ENCODE measurements at regions not wholly inside any gene's neighbourhood (a gene's known extent, or its start where the extent isn't known, plus 50 kb on each side); places are given as distances from the start of the nearest gene placed in this dataset.

DNA sequence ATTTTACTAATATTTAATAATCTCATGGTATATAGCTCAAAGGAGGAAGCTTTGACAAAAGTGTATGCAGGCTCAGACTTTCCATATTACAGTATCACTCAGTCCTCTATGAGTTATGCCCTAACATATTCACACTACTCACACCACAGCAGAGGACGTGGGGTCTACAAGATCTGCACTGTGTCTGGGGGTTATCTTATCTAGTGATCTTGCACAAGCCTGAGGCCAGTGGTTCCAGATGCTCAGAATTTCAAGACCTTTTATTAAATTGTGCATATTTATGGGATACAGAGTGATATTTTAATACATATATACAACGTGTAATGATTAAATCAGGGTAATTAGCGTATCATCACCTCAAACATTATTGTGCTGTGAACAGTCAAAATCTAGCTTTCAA is 933.1 kb downstream of the SQOR start:
- Histone ChIP-seq H3K36me3 (ENCODE audit: control insufficient read depth in 2 of 3, insufficient read depth in 3 of 3, low read length in 3 of 3) (no peaks in the 10 kb centered on the region), H3K27me3 (ENCODE audit: control insufficient read depth, insufficient read depth, low read length) (no peaks in the 10 kb centered on the region), H3K4me1 (ENCODE audit: control insufficient read depth in 2 of 3, insufficient read depth in 2 of 3, low read depth in 1 of 3, low read length in 3 of 3) (no peaks in the 10 kb centered on the region), H3K4me3 (ENCODE audit: low read length in 3 of 3) (no peak overlapping the region), H3K27ac (ENCODE audit: low read depth in 2 of 2, low read length in 2 of 2) (no peak overlapping the region), H3K9me3 (ENCODE audit: control insufficient read depth in 2 of 3, insufficient read depth in 1 of 3, low read length in 3 of 3) (no peaks in the 10 kb centered on the region), H3K9ac (ENCODE audit: low read length in 3 of 3) (no peak overlapping the region)
- FAIRE-seq (no peak), DNase-seq (no peak)
- TF ChIP-seq, protein P1, sequence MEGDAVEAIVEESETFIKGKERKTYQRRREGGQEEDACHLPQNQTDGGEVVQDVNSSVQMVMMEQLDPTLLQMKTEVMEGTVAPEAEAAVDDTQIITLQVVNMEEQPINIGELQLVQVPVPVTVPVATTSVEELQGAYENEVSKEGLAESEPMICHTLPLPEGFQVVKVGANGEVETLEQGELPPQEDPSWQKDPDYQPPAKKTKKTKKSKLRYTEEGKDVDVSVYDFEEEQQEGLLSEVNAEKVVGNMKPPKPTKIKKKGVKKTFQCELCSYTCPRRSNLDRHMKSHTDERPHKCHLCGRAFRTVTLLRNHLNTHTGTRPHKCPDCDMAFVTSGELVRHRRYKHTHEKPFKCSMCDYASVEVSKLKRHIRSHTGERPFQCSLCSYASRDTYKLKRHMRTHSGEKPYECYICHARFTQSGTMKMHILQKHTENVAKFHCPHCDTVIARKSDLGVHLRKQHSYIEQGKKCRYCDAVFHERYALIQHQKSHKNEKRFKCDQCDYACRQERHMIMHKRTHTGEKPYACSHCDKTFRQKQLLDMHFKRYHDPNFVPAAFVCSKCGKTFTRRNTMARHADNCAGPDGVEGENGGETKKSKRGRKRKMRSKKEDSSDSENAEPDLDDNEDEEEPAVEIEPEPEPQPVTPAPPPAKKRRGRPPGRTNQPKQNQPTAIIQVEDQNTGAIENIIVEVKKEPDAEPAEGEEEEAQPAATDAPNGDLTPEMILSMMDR (IDR thresholded peaks at IDR 0.05; ENCODE audit: borderline replicate concordance, extremely low read depth, insufficient read depth): no peak
- intact Hi-C loops (cut with DNase I): no loop called here

DNA sequence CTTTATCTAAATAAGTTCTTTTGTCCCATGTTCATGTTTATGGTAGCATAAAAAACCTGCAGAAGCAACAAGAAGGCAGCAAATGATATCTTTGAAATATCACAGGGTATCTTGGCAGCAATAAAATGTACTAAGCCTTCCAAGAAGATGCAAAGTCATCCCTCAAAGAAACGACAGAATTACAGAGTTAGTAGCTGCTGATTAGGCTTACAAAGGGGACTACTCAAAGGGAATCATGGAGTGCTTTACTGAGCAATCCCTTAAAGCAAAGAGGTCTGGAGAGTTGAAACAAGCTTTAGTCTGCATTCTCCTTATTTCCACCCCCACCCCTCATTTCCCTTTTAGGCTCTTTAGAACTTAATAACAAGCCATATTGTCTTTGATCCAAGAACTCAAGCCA is 935.0 kb downstream of the SQOR start:
- Histone ChIP-seq H3K27me3 (ENCODE audit: control insufficient read depth, insufficient read depth, low read length) (no peaks in the 10 kb centered on the region), H3K4me1 (ENCODE audit: control insufficient read depth in 2 of 3, insufficient read depth in 2 of 3, low read depth in 1 of 3, low read length in 3 of 3) (no peaks in the 10 kb centered on the region), H3K9ac (ENCODE audit: low read length in 3 of 3) (no peak overlapping the region), H3K9me3 (ENCODE audit: control insufficient read depth in 2 of 3, insufficient read depth in 1 of 3, low read length in 3 of 3) (no peaks in the 10 kb centered on the region), H3K27ac (ENCODE audit: low read depth in 2 of 2, low read length in 2 of 2) (no peak overlapping the region), H3K4me3 (ENCODE audit: low read length in 3 of 3) (no peak overlapping the region), H3K36me3 (ENCODE audit: control insufficient read depth in 2 of 3, insufficient read depth in 3 of 3, low read length in 3 of 3) (no peaks in the 10 kb centered on the region)
- intact Hi-C loops (cut with DNase I): no loop called here
- no peak for DNase-seq
- TF ChIP-seq, protein P1 (IDR thresholded peaks at IDR 0.05; ENCODE audit: borderline replicate concordance, extremely low read depth, insufficient read depth): no peak
- no peak for FAIRE-seq

DNA sequence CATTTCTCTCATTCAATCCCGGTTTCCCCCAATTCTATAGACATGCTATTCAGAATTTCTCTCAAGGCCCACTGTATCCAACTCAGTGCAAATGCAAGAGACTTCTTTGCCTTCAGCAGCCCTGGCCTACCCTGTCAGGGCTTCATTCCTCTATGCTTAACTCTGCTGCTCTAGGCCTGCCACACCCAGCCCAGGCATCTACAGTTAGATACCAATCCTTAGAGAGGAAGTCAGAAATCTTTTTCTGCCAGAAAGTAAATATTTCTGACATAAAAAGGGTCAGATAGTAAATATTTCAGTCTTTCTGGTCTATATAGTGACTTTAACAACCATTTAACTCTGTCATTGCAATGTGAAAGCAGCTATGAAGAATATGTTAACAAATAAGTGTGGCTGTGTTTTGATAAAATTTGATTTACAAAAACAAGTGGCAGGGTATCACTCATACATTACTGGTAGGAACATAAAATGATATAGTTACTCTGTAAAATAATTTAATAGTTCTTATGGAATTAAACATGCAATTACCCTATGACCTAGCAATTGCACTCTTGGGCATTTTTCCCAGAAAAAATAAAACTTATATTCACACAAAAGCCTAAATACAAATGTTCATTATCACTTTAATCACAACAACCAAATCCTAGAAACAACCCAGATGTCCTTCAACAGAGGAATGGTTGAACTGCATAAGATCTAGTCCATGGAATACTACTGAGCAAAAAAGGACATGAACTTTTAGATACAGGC is 942.0 kb downstream of the SQOR start:
- Histone ChIP-seq H3K4me3 (ENCODE audit: low read length in 3 of 3) (no peak overlapping the region), H3K9me3 (ENCODE audit: control insufficient read depth in 2 of 3, insufficient read depth in 1 of 3, low read length in 3 of 3) (no peaks in the 10 kb centered on the region), H3K4me1 (ENCODE audit: control insufficient read depth in 2 of 3, insufficient read depth in 2 of 3, low read depth in 1 of 3, low read length in 3 of 3) (no peaks in the 10 kb centered on the region), H3K9ac (ENCODE audit: low read length in 3 of 3) (no peak overlapping the region), H3K36me3 (ENCODE audit: control insufficient read depth in 2 of 3, insufficient read depth in 3 of 3, low read length in 3 of 3) (no peaks in the 10 kb centered on the region), H3K27me3 (ENCODE audit: control insufficient read depth, insufficient read depth, low read length) (no peaks in the 10 kb centered on the region), H3K27ac (ENCODE audit: low read depth in 2 of 2, low read length in 2 of 2) (no peak overlapping the region)
- peak in 3 of 5 donors; percentile 17 to 78 (median 53) for DNase-seq
- no peak for FAIRE-seq
- intact Hi-C loops (cut with DNase I): no loop called here
- TF ChIP-seq, protein P1 (IDR thresholded peaks at IDR 0.05; ENCODE audit: borderline replicate concordance, extremely low read depth, insufficient read depth): no peak

DNA sequence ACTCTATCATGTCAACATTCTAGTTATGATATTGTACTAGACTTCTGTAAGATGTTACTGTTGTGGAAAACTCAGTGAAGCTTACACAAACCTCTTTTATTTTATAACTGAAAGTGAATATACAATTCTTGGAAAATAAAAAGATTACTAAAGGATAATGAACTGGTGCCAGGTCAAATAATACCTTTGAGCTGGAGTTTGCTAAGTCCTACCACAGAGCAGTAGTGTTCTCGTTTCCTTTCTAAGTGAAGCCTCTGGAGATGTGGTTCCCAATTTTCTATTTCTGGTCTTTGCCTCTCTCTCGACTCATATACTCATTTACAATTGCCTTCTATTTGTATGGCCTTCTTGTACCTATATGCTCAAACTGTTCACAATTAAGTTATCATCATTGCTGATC is 942.9 kb downstream of the SQOR start:
- TF ChIP-seq, protein P1 (IDR thresholded peaks at IDR 0.05; ENCODE audit: borderline replicate concordance, extremely low read depth, insufficient read depth): no peak
- Histone ChIP-seq H3K27ac (ENCODE audit: low read depth in 2 of 2, low read length in 2 of 2) (no peak overlapping the region), H3K36me3 (ENCODE audit: control insufficient read depth in 2 of 3, insufficient read depth in 3 of 3, low read length in 3 of 3) (no peaks in the 10 kb centered on the region), H3K4me3 (ENCODE audit: low read length in 3 of 3) (no peak overlapping the region), H3K27me3 (ENCODE audit: control insufficient read depth, insufficient read depth, low read length) (no peaks in the 10 kb centered on the region), H3K9me3 (ENCODE audit: control insufficient read depth in 2 of 3, insufficient read depth in 1 of 3, low read length in 3 of 3) (no peaks in the 10 kb centered on the region), H3K4me1 (ENCODE audit: control insufficient read depth in 2 of 3, insufficient read depth in 2 of 3, low read depth in 1 of 3, low read length in 3 of 3) (no peaks in the 10 kb centered on the region), H3K9ac (ENCODE audit: low read length in 3 of 3) (no peak overlapping the region)
- FAIRE-seq (no peak), DNase-seq (no peak)
- intact Hi-C loops (cut with DNase I): no loop called here
